Smooth muscle cell (in vitro differentiated cells): ENCODE measurements at regions not wholly inside any gene's neighbourhood (a gene's known extent, or its start where the extent isn't known, plus 50 kb on each side); places are given as distances from the start of the nearest gene placed in this dataset.

ENCODE experiments used
- DNase-seq: peaks from one replicate; lab custom pipeline; 2025; ENCODE audit not compliant: unreplicated experiment; lab: John Stamatoyannopoulos, UW
- H2AFZ ChIP-seq: fragments of 200-600 bp; sonication (generic); 2 replicates; pipeline ENCODE4 v1.6.0; 2016; ENCODE audit warnings: antibody characterized with exemption, low read depth, mild to moderate bottlenecking
- H3F3A ChIP-seq: fragments of 200-600 bp; sonication (generic); 2 replicates; pipeline ENCODE4 v1.6.0; 2017; ENCODE audit warnings: antibody characterized with exemption, low read depth
- H3K27ac ChIP-seq: fragments of 200-600 bp; sonication (generic); 2 replicates; pipeline ENCODE4 v1.5.1; 2016; ENCODE audit warnings: low read depth, mild to moderate bottlenecking
- H3K27me3 ChIP-seq: fragments of 200-600 bp; sonication (generic); 2 replicates; pipeline ENCODE4 v1.6.1; 2016; ENCODE audit warnings: low read depth, mild to moderate bottlenecking
- H3K36me3 ChIP-seq: fragments of 200-600 bp; sonication (generic); 2 replicates; pipeline ENCODE4 v1.5.1; 2016; ENCODE audit warnings: low read depth
- H3K4me1 ChIP-seq: fragments of 200-600 bp; sonication (generic); 2 replicates; pipeline ENCODE4 v1.5.1; 2016; ENCODE audit warnings: low read depth
- H3K4me2 ChIP-seq: fragments of 200-600 bp; sonication (generic); 2 replicates; pipeline ENCODE4 v1.6.0; 2016; ENCODE audit warnings: mild to moderate bottlenecking
- H3K4me3 ChIP-seq: fragments of 200-600 bp; sonication (generic); 2 replicates; pipeline ENCODE4 v1.5.1; 2016; ENCODE audit warnings: mild to moderate bottlenecking
- H3K79me2 ChIP-seq: fragments of 200-600 bp; sonication (generic); 2 replicates; pipeline ENCODE4 v1.6.0; 2016; ENCODE audit warnings: low read depth, mild to moderate bottlenecking
- H3K9ac ChIP-seq: fragments of 200-600 bp; sonication (generic); 2 replicates; pipeline ENCODE4 v1.6.0; 2016; ENCODE audit warnings: low read depth
- H3K9me3 ChIP-seq: fragments of 200-600 bp; sonication (generic); replicated peaks from 2 replicates; pipeline ENCODE4 v1.5.1; 2016; ENCODE audit warnings: low read depth
- H4K20me1 ChIP-seq: fragments of 200-600 bp; sonication (generic); 2 replicates; pipeline ENCODE4 v1.6.0; 2016; ENCODE audit warnings: low read depth
- CTCF ChIP-seq: fragments of 200-600 bp; sonication (generic); IDR thresholded peaks from 2 replicates; pipeline ENCODE4 v1.5.1; 2017; ENCODE audit warnings: borderline replicate concordance, mild to moderate bottlenecking, antibody characterized with exemption; ENCODE audit not compliant: insufficient read depth, poor library complexity, severe bottlenecking
- WGBS: methylation state at CpG from one replicate; pipeline ENCODE4 v1.1.7; 2016; ENCODE audit warnings: low lambda C conversion rate; 5-methylcytosine and 5-hydroxymethylcytosine counted together

- no peak overlapping the region for H3K4me3 ChIP-seq
- H3K27me3 ChIP-seq, result no peaks in the 10 kb centered on the region
- H3K27ac ChIP-seq, result no peak overlapping the region
- no peaks in the 10 kb centered on the region for H3K4me1 ChIP-seq
- 82% methylated on average over 4 of the region's 4 CpGs for WGBS
- no peak overlapping the region for H3K4me2 ChIP-seq
- H3K36me3 ChIP-seq, result no peaks in the 10 kb centered on the region
- no peak for DNase-seq
- no peaks in the 10 kb centered on the region for H3K9me3 ChIP-seq
- no peak overlapping the region for H2AFZ ChIP-seq
- H3K79me2 ChIP-seq, result no peaks in the 10 kb centered on the region
- H3F3A ChIP-seq, result no peaks in the 10 kb centered on the region
- H3K9ac ChIP-seq, result no peak overlapping the region
- TF ChIP-seq CTCF, result no peak
- H4K20me1 ChIP-seq, result no peaks in the 10 kb centered on the region
Measured at GRCh38 chr3:80668600-80669294, 900.9 kb upstream of the ROBO1 start.

GRCh38 chr3:80668100-80668499, 900.3 kb upstream of the ROBO1 start:
- H3K27me3 ChIP-seq, result no peaks in the 10 kb centered on the region
- no peaks in the 10 kb centered on the region for H3K4me1 ChIP-seq
- no peak overlapping the region for H3K4me3 ChIP-seq
- no peaks in the 10 kb centered on the region for H3K79me2 ChIP-seq
- no peaks in the 10 kb centered on the region for H3F3A ChIP-seq
- no peak for DNase-seq
- no peaks in the 10 kb centered on the region for H3K9me3 ChIP-seq
- H3K4me2 ChIP-seq, result no peak overlapping the region
- no peak for TF ChIP-seq CTCF
- no peak overlapping the region for H3K27ac ChIP-seq
- no peaks in the 10 kb centered on the region for H3K36me3 ChIP-seq
- no peak overlapping the region for H3K9ac ChIP-seq
- H4K20me1 ChIP-seq, result no peaks in the 10 kb centered on the region
- no peak overlapping the region for H2AFZ ChIP-seq

- no peaks in the 10 kb centered on the region for H3K4me1 ChIP-seq
- H3K79me2 ChIP-seq, result no peaks in the 10 kb centered on the region
- H3K27ac ChIP-seq, result no peak overlapping the region
- no peak overlapping the region for H3K9ac ChIP-seq
- H3K4me3 ChIP-seq, result no peak overlapping the region
- H3K27me3 ChIP-seq, result no peaks in the 10 kb centered on the region
- H4K20me1 ChIP-seq, result no peaks in the 10 kb centered on the region
- no peak for TF ChIP-seq CTCF
- 74% methylated on average over 3 of the region's 3 CpGs for WGBS
- DNase-seq, result no peak
- H3F3A ChIP-seq, result no peaks in the 10 kb centered on the region
- no peaks in the 10 kb centered on the region for H3K9me3 ChIP-seq
- H3K36me3 ChIP-seq, result no peaks in the 10 kb centered on the region
- H2AFZ ChIP-seq, result no peak overlapping the region
- no peak overlapping the region for H3K4me2 ChIP-seq
Measured at GRCh38 chr3:80663426-80663825, 895.6 kb upstream of the ROBO1 start.

- Histone ChIP-seq H4K20me1 (no peaks in the 10 kb centered on the region), H3K9ac (no peak overlapping the region), H3K9me3 (no peaks in the 10 kb centered on the region), H3K4me1 (no peaks in the 10 kb centered on the region), H3K4me2 (no peak overlapping the region), H3K27ac (no peak overlapping the region), H3K79me2 (no peaks in the 10 kb centered on the region), H3K4me3 (no peak overlapping the region), H3F3A (no peaks in the 10 kb centered on the region), H3K36me3 (no peaks in the 10 kb centered on the region), H2AFZ (no peak overlapping the region), H3K27me3 (no peaks in the 10 kb centered on the region)
- no peak for DNase-seq
- TF ChIP-seq CTCF, result no peak
- 92% methylated on average over 3 of the region's 3 CpGs for whole genome bisulfite sequencing
Measured at GRCh38 chr3:80655216-80655615, 887.4 kb upstream of the ROBO1 start.
